Fibroblast of skin of right quadriceps (primary cell): ENCODE measurements at regions not wholly inside any gene's neighbourhood (a gene's known extent, or its start where the extent isn't known, plus 50 kb on each side); places are given as distances from the start of the nearest gene placed in this dataset.
"Not testable (repeated sequence)": the region's sequence is repeated elsewhere in the genome, so short reads cannot be mapped to it uniquely, and the experiment has no call there.

Experiments
- DNase-seq: peaks from one replicate; pipeline ENCODE4 v3.0.0-alpha.2; 2013

DNA sequence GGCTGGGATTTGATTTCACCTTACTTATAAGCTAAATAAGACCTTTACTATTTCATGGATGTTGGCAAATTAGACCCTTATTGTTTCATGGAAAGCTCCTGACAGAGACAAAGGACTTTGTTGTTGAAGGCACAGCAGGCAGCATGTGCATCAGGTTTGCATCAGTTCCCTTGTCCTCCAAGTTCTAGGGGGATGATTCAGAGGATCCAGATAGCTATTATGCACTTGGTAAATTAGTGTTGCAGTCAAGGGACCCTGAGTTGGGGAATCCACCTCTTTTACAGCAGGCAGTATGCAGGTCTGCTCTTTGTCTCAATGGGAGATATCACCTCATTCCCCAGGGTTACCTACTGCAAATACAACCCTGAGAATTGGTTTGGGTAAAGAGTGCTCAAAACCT lies 131.4 kb upstream of the IGSF10 start:
- DNase-seq = no peak

GRCh38 chr3:151591441-151591840 lies 130.6 kb upstream of the IGSF10 start:
- DNase-seq = no peak

DNA sequence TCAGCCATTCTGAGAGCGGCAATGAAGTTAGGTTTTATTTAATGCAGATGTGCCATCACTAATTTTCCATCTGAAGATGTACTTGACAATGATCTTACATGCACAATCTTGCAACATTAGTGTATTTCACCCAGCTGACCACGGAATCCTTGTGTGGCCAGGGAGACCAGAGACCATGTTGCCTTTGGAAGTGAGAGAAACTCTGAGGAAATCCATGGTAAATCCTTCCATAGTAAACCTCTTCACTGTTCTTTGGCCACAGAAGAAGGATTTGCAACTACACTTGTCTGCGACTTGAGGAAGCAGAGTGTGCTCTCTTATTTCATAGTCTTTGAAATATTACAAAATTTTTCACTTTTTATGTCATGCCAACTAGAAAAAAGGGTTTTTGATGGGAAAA lies 128.4 kb upstream of the IGSF10 start:
- DNase-seq = peak; percentile 32

GRCh38 chr3:151587659-151588058 lies 126.8 kb upstream of the IGSF10 start:
- DNase-seq = not testable (repeated sequence)

DNA sequence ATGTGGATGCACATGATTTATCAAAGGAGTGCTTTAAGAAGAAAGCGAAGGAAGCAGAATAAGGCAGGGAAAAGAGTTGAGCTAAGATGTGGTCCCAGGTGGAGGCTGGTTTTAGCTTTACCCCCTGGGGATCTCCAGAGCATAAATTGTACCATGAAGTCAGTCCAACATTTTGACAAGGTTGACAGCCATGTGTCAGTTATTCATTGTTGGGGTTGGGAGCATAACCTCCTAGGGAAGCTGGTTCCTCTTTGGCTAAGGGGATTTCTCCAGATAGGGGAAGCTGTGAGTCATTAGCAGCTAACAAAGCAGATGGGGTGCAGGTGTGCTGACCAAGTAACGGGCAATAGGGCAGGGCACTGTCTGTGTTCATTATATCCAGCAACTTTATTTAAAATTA lies 123.7 kb upstream of the IGSF10 start:
- DNase-seq = no peak

DNA sequence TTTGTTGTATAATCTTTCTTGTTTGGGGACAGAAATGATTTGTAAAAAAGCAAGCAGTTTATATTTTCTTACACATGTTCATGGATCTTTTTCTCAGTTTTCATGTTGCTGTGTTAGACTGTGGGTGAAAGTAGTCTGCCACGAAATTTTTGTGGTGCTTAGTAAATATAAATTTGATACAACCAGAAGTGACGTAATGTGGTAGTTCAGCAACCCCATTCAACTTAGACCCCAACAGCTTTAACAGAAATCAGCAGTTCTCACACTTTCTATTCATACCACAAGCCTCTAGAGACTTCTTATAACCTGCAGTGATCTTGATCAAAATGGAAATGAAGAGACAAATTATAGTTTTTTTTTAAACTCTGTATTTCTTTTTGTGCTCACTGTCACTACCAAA lies 120.2 kb upstream of the IGSF10 start:
- peak; percentile 74 for DNase-seq

GRCh38 chr3:151580591-151580990 lies 119.7 kb upstream of the IGSF10 start:
- DNase-seq = peak; percentile 96

DNA sequence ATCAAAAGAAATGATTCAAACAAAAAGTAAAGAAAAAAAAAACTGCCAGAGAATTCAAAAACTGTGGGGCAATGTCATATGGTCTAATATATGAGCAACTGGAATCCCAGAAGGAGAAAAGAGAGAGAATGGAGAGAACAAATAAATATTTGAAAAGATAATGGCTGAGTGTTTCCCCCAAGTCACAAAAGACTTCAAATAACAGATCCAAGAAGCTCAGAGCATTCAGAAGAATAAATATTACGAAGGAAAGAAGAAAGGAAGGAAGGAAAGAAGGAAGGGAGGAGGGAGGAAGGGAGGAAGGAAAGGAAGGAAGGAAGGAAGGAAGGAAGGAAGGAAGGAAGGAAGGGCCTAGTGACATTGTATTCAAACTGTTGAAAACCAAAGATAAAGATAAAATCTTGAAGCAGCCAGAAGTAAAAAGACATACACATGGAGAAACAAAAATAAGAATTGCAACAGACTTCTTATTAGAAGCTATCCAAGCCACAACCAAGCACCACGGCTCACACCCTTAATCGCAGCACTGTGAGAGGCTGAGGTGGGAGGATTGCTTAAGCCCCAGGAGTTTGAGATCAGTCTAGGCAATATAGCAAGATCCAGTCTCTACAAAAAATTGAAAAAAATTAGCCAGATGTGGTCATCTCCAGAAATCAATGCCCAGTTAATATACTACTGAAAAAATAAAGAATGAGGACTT lies 118.9 kb upstream of the IGSF10 start:
- DNase-seq = peak; percentile 62

DNA sequence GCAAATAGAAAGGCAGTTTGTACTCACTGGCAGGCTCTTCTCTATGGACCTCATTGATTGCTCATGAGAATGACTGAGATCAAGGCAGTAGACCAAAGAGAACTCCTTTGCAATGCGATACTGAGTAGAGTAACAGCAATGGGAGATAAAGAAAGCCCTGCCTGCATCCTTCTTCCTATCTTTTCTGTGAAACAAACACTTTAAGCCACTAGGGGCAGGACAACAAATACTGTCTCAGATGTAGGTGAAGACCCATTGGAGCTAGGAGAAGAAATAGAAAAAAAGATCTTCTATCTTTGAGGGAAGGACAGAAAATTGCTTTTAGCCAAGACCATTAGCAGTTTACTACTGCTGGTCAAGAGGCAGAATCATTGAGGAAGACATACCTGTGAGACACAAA lies 117.6 kb upstream of the IGSF10 start:
- no peak for DNase-seq

DNA sequence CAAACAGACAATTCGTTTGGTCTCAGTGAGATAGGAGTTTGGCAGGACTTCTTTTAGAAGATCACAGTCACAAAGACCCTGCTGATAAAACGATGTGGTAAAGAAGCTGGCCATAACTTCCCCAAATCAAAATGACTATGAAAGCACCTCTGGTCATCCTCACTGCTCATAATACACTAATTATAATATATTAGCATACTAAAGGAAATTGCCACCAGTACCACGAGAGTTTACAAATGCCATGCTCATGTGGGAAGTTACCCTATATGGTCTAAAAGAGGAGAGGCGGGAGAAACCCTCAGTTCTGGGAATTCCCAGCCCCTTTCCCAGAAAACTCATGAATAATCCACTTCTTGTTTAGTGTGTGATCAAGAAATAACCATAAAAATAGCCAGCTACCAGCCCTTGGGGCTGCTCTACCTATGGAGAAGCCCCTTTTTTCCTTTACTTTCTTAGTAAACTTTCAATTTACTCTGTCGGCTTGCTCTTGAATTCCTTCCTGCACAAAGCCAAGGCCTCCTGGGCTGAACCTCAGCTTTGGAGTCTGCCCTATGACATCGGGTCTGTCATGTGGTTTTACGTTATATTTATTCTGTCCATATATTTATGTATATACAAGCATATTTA lies 115.8 kb upstream of the IGSF10 start:
- DNase-seq = no peak

DNA sequence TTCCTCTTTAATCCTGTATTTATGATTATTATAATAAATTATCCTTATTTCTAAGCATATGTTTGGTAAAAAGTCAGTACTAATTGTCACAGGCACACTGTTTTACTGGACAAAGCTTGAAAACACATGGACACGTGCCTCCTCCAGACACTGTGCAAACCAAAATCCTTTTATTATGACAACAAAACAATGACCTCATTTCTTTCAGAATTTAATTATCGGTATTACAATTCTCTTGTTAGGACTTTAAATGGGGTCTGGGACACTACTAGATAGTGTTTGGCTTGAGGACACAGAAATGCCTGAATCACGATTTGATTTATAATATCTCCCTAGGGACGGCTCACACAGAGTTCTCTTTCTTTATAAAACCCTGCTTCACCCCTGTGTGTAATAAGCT lies 107.3 kb upstream of the IGSF10 start:
- DNase-seq = peak; percentile 48

GRCh38 chr3:151567477-151567876 lies 106.6 kb upstream of the IGSF10 start:
- no peak for DNase-seq

- DNase-seq = no peak
Observed at GRCh38 chr3:151564261-151564660, 103.4 kb upstream of the IGSF10 start.

DNA sequence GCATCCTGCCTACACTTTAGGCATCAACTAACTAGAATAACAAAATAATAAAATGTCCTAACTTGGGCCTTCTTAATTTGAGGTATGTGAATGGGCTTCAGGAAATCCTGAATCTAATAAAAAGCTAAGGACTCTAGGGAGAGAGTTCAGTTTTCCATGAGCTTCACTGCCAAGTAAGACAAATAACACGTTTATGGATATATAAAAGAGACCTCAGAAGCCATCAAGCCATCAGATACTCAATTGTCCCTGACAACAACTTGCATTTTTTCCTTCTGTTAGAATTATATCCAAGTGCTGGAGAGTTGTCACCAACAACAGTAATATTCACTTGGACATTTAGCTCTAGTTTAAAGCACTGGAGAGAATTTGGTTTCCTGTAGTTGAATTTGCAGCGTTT lies 102.4 kb upstream of the IGSF10 start:
- no peak for DNase-seq

GRCh38 chr3:151562891-151563290 lies 102.0 kb upstream of the IGSF10 start:
- DNase-seq = no peak

DNA sequence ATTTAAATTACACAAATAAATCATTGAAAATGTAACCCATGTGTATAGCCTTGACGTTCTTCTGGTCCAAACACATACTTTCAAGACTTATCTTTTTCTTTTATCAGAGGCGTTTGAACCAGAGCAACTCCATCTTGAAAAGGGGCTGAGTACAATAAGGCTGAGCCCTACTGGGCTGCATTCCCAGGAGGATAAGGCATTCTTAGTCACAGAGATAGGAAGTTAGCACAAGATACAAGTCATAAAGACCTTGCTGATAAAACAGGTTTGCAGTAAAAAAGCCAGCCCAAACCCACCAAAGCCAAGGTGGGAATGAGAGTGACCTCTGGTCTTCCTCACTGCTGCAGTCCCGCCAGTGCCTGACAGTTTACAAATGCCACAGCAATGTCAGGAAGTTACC lies 101.0 kb upstream of the IGSF10 start:
- DNase-seq = peak; percentile 19

DNA sequence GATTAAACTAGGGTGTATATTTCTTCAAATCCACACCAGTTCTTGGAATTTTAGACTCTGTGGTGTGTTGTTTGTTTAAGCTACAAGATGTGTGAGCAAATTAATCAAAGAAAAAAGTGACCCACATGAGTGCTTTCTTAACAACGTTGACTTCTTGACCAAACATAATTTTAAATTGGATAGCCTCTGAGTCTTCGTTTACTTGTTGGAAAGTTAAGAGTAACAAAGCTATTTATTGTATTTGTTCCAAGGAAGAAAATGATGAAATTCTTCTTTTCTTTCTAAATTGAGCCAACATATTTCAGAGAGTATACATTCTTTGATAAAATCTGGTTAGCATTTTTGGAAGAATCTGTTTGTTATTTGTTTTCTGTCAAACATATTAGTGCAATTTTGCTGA lies 99.9 kb upstream of the IGSF10 start:
- no peak for DNase-seq

- no peak for DNase-seq
Observed at GRCh38 chr3:151559736-151560135, 98.9 kb upstream of the IGSF10 start.

DNA sequence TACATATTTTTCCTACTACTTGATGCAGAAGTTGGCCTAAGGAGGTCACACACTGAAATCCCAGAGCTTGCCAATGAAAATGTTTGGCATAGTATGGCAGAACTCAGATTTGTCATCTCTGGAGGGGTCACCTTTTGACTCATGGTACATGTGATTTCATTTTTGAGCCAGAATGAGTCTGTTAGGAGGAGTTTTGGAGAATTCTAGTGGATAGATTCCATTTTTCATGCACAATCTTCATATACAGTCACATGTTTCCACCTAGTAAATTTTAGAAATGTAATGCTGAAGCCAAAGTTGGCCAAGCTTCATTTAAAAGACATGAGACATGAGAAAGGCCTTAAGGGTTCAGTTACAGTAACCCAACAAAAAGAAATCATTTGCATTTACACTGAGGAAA lies 97.8 kb upstream of the IGSF10 start:
- DNase-seq = peak; percentile 20

GRCh38 chr3:151557068-151557840 lies 96.4 kb upstream of the IGSF10 start:
- no peak for DNase-seq

DNA sequence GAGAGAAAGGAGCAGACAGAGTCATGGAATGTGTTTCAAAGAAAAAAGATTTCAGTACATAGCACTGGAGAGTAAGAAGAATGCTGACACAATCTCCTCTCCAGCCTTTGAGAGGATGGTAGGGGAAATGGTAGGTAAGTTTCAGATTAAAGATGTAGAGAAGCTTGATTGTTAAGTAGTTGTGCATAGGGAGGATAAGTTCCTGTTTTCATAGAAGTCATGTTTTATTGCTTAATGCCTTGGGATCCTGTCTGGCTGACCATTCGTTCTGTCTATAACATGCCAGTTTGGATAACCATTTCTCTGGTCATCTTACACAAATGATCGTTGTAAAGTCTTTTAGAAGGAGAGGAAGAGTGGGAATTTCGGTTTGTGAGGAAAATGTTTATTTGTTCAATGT lies 95.7 kb upstream of the IGSF10 start:
- no peak for DNase-seq

GRCh38 chr3:151555523-151555922 lies 94.7 kb upstream of the IGSF10 start:
- DNase-seq = no peak

DNA sequence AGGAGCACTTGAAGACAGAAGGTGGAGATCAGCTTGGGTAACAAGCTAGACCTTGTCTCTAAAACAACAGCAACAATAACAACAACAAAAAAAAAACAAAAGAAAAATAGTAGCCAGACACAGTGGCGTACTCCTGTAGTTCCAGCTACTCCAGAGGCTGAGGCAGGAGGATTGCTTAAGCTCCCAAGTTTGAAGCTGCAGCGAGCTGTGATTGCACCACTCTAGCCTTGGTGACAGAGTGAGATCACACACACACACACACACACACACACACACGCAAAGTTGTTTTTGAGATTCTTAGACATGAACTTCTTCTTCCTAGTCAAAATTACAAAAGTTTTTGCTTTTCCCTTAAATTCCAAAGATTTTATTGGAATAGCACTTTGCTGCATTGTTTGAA lies 93.0 kb upstream of the IGSF10 start:
- peak; percentile 23 for DNase-seq

DNA sequence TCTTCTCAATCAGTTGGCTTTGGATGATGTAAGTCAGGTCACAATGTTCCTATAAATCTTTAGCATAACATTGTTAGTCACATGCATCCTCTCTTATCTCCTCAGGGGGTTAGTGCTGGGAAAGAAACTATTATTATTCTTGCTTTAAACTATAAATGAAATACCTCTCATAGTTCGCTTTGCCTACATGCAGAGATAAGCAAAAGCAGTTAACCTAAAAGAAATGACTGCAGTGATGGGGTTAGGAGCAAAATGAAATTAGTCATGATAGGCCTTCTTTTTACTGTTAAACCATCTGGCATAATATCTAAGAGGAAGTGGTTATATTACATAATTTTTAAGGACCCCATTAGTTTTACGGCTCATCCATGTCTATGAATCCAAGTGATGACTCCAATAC lies 91.7 kb upstream of the IGSF10 start:
- peak; percentile 37 for DNase-seq
